HG03103 (cell line): ENCODE measurements at regions not wholly inside any gene's neighbourhood (a gene's known extent, or its start where the extent isn't known, plus 50 kb on each side); places are given as distances from the start of the nearest gene placed in this dataset.
"Not testable (repeated sequence)": the region's sequence is repeated elsewhere in the genome, so short reads cannot be mapped to it uniquely, and the experiment has no call there.

Source experiments
- ATAC-seq: cut with Tn5 transposase; IDR thresholded peaks from one replicate; pipeline ENCODE4 v1.9.1; 2021; ENCODE audit warnings: low read depth; ENCODE audit not compliant: unreplicated experiment

- no peak for ATAC-seq
Measured at GRCh38 chr12:24530689-24531088, 418.2 kb downstream of the BCAT1 start.

DNA sequence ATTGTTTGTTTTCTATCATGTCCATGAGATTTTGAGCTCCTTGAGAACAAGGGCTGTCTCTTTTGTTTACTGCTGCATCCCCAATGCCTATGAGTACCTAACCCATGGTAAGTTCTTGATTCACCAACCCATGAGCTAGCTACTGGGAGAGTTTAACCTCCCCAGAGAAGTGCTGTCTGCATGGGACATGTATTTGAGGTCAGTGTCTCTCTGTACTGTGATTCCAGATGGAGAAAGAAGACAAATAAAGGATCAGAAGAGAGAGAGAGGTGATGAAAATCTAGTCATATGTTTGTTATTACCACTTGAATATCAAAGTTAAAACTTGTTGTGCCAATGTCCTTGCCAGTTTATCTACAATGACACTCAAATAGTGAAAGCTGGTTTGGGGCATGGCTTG is 421.8 kb downstream of the BCAT1 start:
- no peak for ATAC-seq

- no peak for ATAC-seq
Measured at GRCh38 chr12:24522736-24523135, 426.2 kb downstream of the BCAT1 start.

DNA sequence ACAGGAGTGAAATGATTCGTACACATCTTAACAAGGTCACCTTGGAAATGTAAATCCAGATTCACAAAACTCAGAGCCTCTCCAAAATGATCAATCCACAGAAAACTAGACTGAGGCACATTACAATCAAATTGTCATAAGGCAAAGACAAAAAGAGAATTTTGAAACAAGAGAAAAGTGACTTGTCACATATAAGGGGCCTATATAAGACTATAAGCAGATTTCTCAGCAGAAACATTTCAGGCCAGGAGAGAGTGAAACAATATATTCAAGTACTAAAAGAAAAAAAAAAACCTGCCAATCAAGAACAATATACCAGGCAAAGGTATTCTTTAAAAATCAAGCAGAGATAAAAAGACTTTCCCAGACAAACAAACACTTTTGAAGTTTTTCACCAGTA is 429.1 kb downstream of the BCAT1 start:
- no peak for ATAC-seq

GRCh38 chr12:24517000-24517399 is 431.9 kb downstream of the BCAT1 start:
- ATAC-seq, result no peak

- no peak for ATAC-seq
Measured at GRCh38 chr12:24510581-24511125, 438.2 kb downstream of the BCAT1 start.

DNA sequence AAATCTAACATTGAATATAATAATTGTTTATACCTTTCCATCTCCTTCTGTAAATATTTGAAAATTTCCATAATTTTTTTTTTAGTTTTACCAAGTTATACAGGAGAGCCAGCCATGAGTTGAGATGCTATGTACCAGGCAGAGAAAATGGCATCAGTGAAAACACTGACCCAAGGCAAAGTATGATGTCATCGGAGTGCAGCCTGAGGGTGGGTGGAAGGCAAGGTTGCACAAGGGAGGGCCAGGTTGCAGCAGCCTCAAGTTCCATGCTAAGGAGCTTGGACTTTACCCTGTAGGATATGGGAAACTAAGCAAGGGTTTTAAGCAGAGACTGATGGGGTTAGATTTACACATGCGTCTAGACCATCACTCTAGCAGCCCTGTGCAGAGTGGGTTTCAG is 441.1 kb downstream of the BCAT1 start:
- no peak for ATAC-seq

- ATAC-seq, result no peak
Measured at GRCh38 chr12:24505366-24506015, 443.4 kb downstream of the BCAT1 start.

DNA sequence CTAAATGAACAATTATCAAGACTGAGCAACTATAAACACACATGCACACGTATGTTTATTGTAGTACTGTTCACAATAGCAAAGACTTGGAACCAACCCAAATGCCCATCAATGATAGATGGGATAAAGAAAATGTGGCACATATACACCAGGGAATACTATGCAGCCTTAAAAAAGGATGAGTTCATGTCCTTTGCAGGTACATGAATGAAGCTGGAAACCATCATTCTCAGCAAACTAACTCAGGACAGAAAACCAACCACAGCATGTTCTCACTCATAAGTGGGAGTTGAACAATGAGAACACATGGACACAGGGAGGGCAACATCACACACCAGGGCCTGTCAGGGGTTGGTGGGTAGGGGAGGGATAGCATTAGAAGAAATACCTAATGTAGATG is 445.4 kb downstream of the BCAT1 start:
- not testable (repeated sequence) for ATAC-seq

- ATAC-seq, result no peak
Measured at GRCh38 chr12:24500831-24501230, 448.1 kb downstream of the BCAT1 start.

DNA sequence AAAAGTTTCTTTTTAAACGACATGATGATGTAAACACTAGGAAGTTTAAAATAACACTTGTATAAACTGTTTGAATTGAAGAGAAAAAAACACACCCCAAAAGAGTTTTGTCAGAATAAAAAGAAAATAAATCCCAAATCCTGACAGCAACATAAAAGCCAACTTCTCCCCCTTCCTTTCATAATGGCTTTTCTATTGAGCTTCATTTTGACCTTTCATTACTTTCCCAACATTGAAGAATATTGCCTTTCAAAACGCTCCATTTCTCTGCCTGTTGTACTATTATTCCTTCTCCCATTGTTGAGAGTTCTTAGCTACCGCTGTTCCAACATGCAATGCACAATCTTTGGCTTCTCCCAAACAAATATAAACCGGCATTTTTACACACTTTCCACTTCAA is 448.5 kb downstream of the BCAT1 start:
- ATAC-seq, result no peak

GRCh38 chr12:24499151-24500146 is 449.5 kb downstream of the BCAT1 start:
- no peak for ATAC-seq

- ATAC-seq, result no peak
Measured at GRCh38 chr12:24496755-24497154, 452.1 kb downstream of the BCAT1 start.

GRCh38 chr12:24494401-24494800 is 454.5 kb downstream of the BCAT1 start:
- ATAC-seq, result no peak

GRCh38 chr12:24491968-24492367 is 456.9 kb downstream of the BCAT1 start:
- no peak for ATAC-seq

GRCh38 chr12:24489939-24490338 is 459.0 kb downstream of the BCAT1 start:
- ATAC-seq, result no peak

DNA sequence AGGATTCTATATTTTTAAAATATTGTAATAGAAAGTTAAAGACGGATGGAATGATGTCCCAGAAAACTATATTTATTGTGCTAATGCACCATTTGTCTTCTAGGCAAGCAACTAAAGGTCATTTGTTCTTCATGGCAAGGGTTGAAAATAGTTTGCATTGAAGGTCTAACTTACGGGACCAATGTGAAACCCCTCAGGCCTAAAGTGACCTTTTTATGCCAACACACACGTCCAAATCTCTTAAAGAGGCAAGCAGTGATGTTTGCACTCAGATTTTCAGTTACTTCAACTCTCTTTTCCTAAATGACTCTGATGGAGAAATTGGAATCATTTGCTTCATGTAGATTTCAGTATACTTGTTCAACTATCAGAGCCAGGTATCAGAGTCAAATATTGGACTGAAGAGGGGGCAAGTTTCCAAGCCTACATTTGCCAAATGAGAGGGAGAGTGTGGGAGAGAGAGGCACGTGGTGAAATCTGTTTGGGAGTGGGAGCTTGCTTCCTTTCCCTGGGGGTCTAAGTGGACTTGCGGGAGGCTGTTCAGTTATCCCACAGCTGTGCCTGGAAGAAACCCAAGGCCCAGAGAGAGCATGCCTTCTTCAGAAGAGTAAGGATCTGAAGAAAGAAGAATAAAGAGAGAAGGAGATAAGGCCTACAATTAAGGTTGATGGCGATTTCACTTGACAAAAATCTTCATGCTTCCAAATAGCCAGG is 459.8 kb downstream of the BCAT1 start:
- ATAC-seq, result no peak

- no peak for ATAC-seq
Measured at GRCh38 chr12:24488091-24488596, 460.8 kb downstream of the BCAT1 start.

DNA sequence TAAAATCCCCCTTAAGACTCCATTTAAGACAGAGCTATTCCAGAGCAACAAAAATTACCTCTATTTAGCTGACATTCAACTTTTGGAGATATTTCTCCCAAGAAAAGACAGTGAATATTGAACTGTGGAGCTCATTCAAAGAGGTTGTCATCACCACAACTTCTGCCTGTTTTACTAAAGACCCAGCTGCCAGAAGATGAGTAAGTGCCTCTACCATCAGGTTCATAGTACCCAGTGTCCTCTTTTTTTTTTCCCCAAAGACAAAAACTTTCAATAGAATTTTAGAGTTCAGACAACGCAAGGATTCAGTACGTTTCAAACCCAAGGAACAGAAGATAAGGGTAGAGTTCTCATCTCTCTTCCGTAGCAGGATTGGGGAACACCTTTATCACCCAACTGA is 461.3 kb downstream of the BCAT1 start:
- ATAC-seq, result no peak

DNA sequence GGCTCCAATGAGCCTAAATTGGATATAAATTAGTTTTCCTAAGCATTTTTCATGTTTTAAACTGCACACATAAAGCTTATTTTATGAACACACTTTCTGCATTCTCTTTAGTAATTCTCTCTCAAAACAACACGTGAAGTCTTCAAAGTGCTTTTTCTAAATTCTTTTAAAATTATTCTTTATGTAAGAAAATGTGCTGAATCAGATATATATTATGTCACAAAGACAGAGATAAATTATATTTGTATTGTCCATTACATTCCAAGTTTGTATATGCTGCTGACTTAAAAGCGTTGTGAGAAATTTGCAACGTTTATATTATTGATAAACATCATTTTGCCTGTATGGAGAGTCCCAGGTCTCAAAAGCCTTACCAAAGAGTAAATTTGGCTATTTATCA is 465.2 kb downstream of the BCAT1 start:
- no peak for ATAC-seq
